ENCODE measurements at regions not wholly inside any gene's neighbourhood (a gene's known extent, or its start where the extent isn't known, plus 50 kb on each side); places are given as distances from the start of the nearest gene placed in this dataset.

GRCh38 chr18:56374007-56374655, 264.3 kb downstream of the TXNL1 start:
- no peak for DNase-seq (ENCODE audit: low read depth)
- TF ChIP-seq CTCF (conservative IDR thresholded peaks at IDR 0.05; ENCODE audit: low read length), result no peak
- H3K4me3 ChIP-seq (ENCODE audit: low read length), result no peak overlapping the region

- no peak overlapping the region for H3K4me3 ChIP-seq (ENCODE audit: low read length)
- no peak for DNase-seq (ENCODE audit: low read depth)
- TF ChIP-seq CTCF (conservative IDR thresholded peaks at IDR 0.05; ENCODE audit: low read length), result no peak
These were observed 264.8 kb downstream of the TXNL1 start for GRCh38 chr18:56373601-56374000.

- no peak for DNase-seq (ENCODE audit: low read depth)
- no peak overlapping the region for H3K4me3 ChIP-seq (ENCODE audit: low read length)
- TF ChIP-seq CTCF (conservative IDR thresholded peaks at IDR 0.05; ENCODE audit: low read length), result no peak
These were observed 270.3 kb downstream of the TXNL1 start for GRCh38 chr18:56368066-56368465.

GRCh38 chr18:56358608-56359280, 279.6 kb downstream of the TXNL1 start:
- DNase-seq (ENCODE audit: low read depth), result no peak
- no peak overlapping the region for H3K4me3 ChIP-seq (ENCODE audit: low read length)
- TF ChIP-seq CTCF (conservative IDR thresholded peaks at IDR 0.05; ENCODE audit: low read length), result peak; percentile 18

GRCh38 chr18:56353663-56354260, 284.6 kb downstream of the TXNL1 start:
- TF ChIP-seq CTCF (conservative IDR thresholded peaks at IDR 0.05; ENCODE audit: low read length), result no peak
- peak; percentile 76 for DNase-seq (ENCODE audit: low read depth)
- H3K4me3 ChIP-seq (ENCODE audit: low read length), result no peak overlapping the region

- no peak for TF ChIP-seq CTCF (conservative IDR thresholded peaks at IDR 0.05; ENCODE audit: low read length)
- DNase-seq (ENCODE audit: low read depth), result no peak
- no peak overlapping the region for H3K4me3 ChIP-seq (ENCODE audit: low read length)
These were observed 286.4 kb downstream of the TXNL1 start for GRCh38 chr18:56351911-56352500.
